Caco-2 (cell line): ENCODE measurements at regions not wholly inside any gene's neighbourhood (a gene's known extent, or its start where the extent isn't known, plus 50 kb on each side); places are given as distances from the start of the nearest gene placed in this dataset.

Experiments used
- BruUV-seq: library from RNA; stranded (reverse); fragments of 400-500 nt; replicated peaks from 2 replicates; lab custom pipeline; 2021; lab: Mats Ljungman, UMichigan
- CTCF ChIA-PET: fragments of 300-600 bp; sonication (Branson Sonifier 250); formaldehyde crosslinking; loops from one replicate; lab custom pipeline; 2022; ENCODE audit warnings: antibody characterized with exemption; lab: Charles Lee
- POLR2A ChIA-PET: fragments of 300-600 bp; sonication (Branson Sonifier 250); formaldehyde crosslinking; loops from one replicate; lab custom pipeline; 2022; ENCODE audit warnings: antibody characterized with exemption; lab: Charles Lee
- DNase-seq, 2 experiments: peaks; one replicate each; pipeline versions ENCODE4 v3.0.0 to v3.0.0-alpha.2; 2020 to 2022
- H3K27me3 ChIP-seq: replicated peaks from 2 replicates; pipeline ENCODE4 v1.6.0; 2011; ENCODE audit warnings: low read length; ENCODE audit not compliant: control insufficient read depth, insufficient read depth
- H3K36me3 ChIP-seq: 2 replicates; pipeline ENCODE4 v1.5.1; 2011; ENCODE audit warnings: low read length; ENCODE audit not compliant: control insufficient read depth, insufficient read depth
- H3K4me1 ChIP-seq: fragments of 250-450 bp; sonication (Bioruptor Pico); 2 replicates; pipeline ENCODE4 v1.5.1; 2020; ENCODE audit warnings: mild to moderate bottlenecking
- H3K4me3 ChIP-seq: 2 replicates; pipeline ENCODE4 v1.5.1; 2011; ENCODE audit warnings: low read depth, mild to moderate bottlenecking, control low read depth, low read length
- H3K9me3 ChIP-seq: fragments of 250-450 bp; sonication (Bioruptor Pico); 2 replicates; pipeline ENCODE4 v1.5.1; 2020; ENCODE audit warnings: mild to moderate bottlenecking, moderate library complexity
- H3K27ac Mint-ChIP-seq: one replicate; pipeline ENCODE4 v1.8.0; 2022; ENCODE audit warnings: mixed read lengths; ENCODE audit not compliant: unreplicated experiment
- H3K27me3 Mint-ChIP-seq: one replicate; pipeline ENCODE4 v1.8.0; 2022; ENCODE audit warnings: mixed read lengths; ENCODE audit not compliant: insufficient read depth, unreplicated experiment
- H3K36me3 Mint-ChIP-seq: one replicate; pipeline ENCODE4 v1.8.0; 2022; ENCODE audit warnings: mild to moderate bottlenecking, mixed read lengths; ENCODE audit not compliant: insufficient read depth, unreplicated experiment
- H3K4me1 Mint-ChIP-seq: one replicate; pipeline ENCODE4 v1.8.0; 2022; ENCODE audit warnings: low read depth, mixed read lengths; ENCODE audit not compliant: unreplicated experiment
- H3K4me3 Mint-ChIP-seq: one replicate; pipeline ENCODE4 v1.8.0; 2022; ENCODE audit warnings: mild to moderate bottlenecking, moderate library complexity, mixed read lengths; ENCODE audit not compliant: unreplicated experiment
- H3K9me3 Mint-ChIP-seq: one replicate; pipeline ENCODE4 v1.8.0; 2022; ENCODE audit warnings: mixed read lengths; ENCODE audit not compliant: unreplicated experiment
- CTCF ChIP-seq, 2 experiments: fragments of 200-600 bp in 1 of 2; IDR thresholded peaks; 1 replicate in 1 of 2; 2 replicates in 1 of 2; pipeline versions ENCODE4 v1.5.1 to v1.8.0; 2011 to 2022; ENCODE audit warnings: antibody characterized with exemption in 1 of 2, control low read depth in 1 of 2, inconsistent platforms in 1 of 2, low read depth in 1 of 2, low read length in 1 of 2, mild to moderate bottlenecking in 1 of 2, moderate library complexity in 1 of 2; ENCODE audit not compliant: insufficient read depth in 1 of 2, severe bottlenecking in 1 of 2, unreplicated experiment in 1 of 2
- intact Hi-C: fragments of 100-400 bp; cut with micrococcal nuclease; formaldehyde crosslinking; loops from one replicate; pipeline ENCODE4 v1.10.0; 2022; ENCODE audit not compliant: unreplicated experiment

- Histone ChIP-seq H3K27me3 (no peaks in the 10 kb centered on the region), H3K36me3 (no peaks in the 10 kb centered on the region), H3K9me3 (no peaks in the 10 kb centered on the region), H3K4me3 (no peak overlapping the region), H3K4me1 (no peaks in the 10 kb centered on the region)
- H3K4me3 Mint-ChIP-seq = no peak overlapping the region
- H3K27ac Mint-ChIP-seq = no peak overlapping the region
- TF ChIP-seq CTCF (IDR thresholded peaks at IDR 0.05; ENCODE audit: insufficient read depth in 1 of 2, low read depth in 1 of 2, low read length in 1 of 2, severe bottlenecking in 1 of 2, unreplicated experiment in 1 of 2) = no peak
- H3K36me3 Mint-ChIP-seq = no peaks in the 10 kb centered on the region
- H3K27me3 Mint-ChIP-seq = peaks cover 2% of the 10 kb centered on the region
- H3K4me1 Mint-ChIP-seq = no peaks in the 10 kb centered on the region
- intact Hi-C loops = no loop called here
- ChIA-PET CTCF (no interaction called here), POLR2A (no interaction called here)
- no peaks in the 10 kb centered on the region for H3K9me3 Mint-ChIP-seq
- BruUV-seq = no TSS peak
- DNase-seq = no peak
Measured at GRCh38 chr18:72636611-72637010, 92.5 kb upstream of the CBLN2 start.

GRCh38 chr18:72634500-72634899 lies 90.4 kb upstream of the CBLN2 start:
- no peak overlapping the region for H3K4me3 Mint-ChIP-seq
- DNase-seq = no peak
- H3K9me3 Mint-ChIP-seq = no peaks in the 10 kb centered on the region
- POLR2A ChIA-PET = no interaction called here
- H3K36me3 Mint-ChIP-seq = no peaks in the 10 kb centered on the region
- intact Hi-C loops = no loop called here
- Histone ChIP-seq H3K4me1 (no peaks in the 10 kb centered on the region), H3K27me3 (no peaks in the 10 kb centered on the region), H3K9me3 (no peaks in the 10 kb centered on the region), H3K4me3 (no peak overlapping the region), H3K36me3 (no peaks in the 10 kb centered on the region)
- H3K27ac Mint-ChIP-seq = no peak overlapping the region
- no peak for TF ChIP-seq CTCF (IDR thresholded peaks at IDR 0.05; ENCODE audit: insufficient read depth in 1 of 2, low read depth in 1 of 2, low read length in 1 of 2, severe bottlenecking in 1 of 2, unreplicated experiment in 1 of 2)
- H3K4me1 Mint-ChIP-seq = no peaks in the 10 kb centered on the region
- CTCF ChIA-PET = no interaction called here
- peaks cover 7% of the 10 kb centered on the region for H3K27me3 Mint-ChIP-seq
- BruUV-seq = no TSS peak

- H3K4me3 ChIP-seq = no peak overlapping the region
- Mint-ChIP-seq H3K4me3 (no peak overlapping the region), H3K36me3 (no peaks in the 10 kb centered on the region), H3K27me3 (peaks cover 7% of the 10 kb centered on the region), H3K4me1 (no peaks in the 10 kb centered on the region), H3K9me3 (no peaks in the 10 kb centered on the region), H3K27ac (no peak overlapping the region)
- intact Hi-C loops = no loop called here
- no peaks in the 10 kb centered on the region for H3K4me1 ChIP-seq
- no peaks in the 10 kb centered on the region for H3K27me3 ChIP-seq
- no TSS peak for BruUV-seq
- no peak for DNase-seq
- H3K36me3 ChIP-seq = no peaks in the 10 kb centered on the region
- CTCF ChIA-PET = no interaction called here
- TF ChIP-seq CTCF (IDR thresholded peaks at IDR 0.05; ENCODE audit: insufficient read depth in 1 of 2, low read depth in 1 of 2, low read length in 1 of 2, severe bottlenecking in 1 of 2, unreplicated experiment in 1 of 2) = no peak
- POLR2A ChIA-PET = no interaction called here
- no peaks in the 10 kb centered on the region for H3K9me3 ChIP-seq
Measured at GRCh38 chr18:72630991-72631390, 86.8 kb upstream of the CBLN2 start.
